ENCODE measurements at regions not wholly inside any gene's neighbourhood (a gene's known extent, or its start where the extent isn't known, plus 50 kb on each side); places are given as distances from the start of the nearest gene placed in this dataset.
"Not testable (repeated sequence)": the region's sequence is repeated elsewhere in the genome, so short reads cannot be mapped to it uniquely, and the experiment has no call there.

- H3K4me3 ChIP-seq (ENCODE audit: control insufficient read depth, low read depth, low read length) = no peak overlapping the region
- no peak for TF ChIP-seq CTCF (IDR thresholded peaks at IDR 0.05; ENCODE audit: control insufficient read depth, insufficient read depth, low read depth, low read length, missing control alignments)
- no peak for DNase-seq (ENCODE audit: low read depth)
Measured at GRCh38 chr13:73657821-73658540, 476.2 kb downstream of the KLF12 start.

DNA sequence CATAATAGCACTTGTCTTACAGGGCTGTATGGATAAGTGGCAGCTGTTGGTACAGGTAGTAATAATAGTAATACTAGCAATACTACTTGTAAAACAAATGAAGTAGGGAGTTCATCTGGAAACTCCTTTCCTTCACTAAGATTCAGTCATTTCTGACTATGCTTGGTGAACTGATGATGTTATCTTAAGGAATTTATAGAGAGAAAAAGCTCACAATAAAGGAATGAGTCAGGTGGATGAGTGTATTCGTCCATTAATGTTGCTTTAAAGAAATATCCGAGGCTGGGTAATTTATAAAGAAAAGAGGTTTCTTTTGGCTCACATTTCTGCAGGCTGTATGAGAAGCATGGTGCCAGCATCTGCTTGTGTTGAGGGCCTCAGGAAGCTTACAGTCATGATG is 477.3 kb downstream of the KLF12 start:
- no peak for TF ChIP-seq CTCF (IDR thresholded peaks at IDR 0.05; ENCODE audit: control insufficient read depth, insufficient read depth, low read depth, low read length, missing control alignments)
- no peak for DNase-seq (ENCODE audit: low read depth)
- no peak overlapping the region for H3K4me3 ChIP-seq (ENCODE audit: control insufficient read depth, low read depth, low read length)

DNA sequence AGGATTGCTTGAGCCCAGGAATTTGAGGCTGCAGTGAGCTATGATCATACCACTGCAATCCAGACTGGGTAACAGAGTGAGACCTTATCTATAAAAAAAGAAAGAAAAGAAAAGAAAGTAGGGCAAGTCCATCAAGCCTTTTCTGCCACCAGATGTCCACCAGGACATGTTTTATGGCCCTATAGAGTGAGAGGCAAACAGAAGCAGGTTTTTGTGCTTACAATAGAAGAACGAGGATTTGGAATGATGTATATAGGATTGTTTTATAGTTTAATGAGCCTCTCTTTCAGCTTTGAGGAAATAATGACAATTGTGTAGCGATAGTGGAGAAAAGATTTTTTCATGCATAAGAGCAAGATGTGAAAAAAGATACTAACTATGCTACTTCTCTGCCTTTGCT is 480.5 kb downstream of the KLF12 start:
- H3K4me3 ChIP-seq (ENCODE audit: control insufficient read depth, low read depth, low read length) = no peak overlapping the region
- TF ChIP-seq CTCF (IDR thresholded peaks at IDR 0.05; ENCODE audit: control insufficient read depth, insufficient read depth, low read depth, low read length, missing control alignments) = no peak
- DNase-seq (ENCODE audit: low read depth) = no peak

GRCh38 chr13:73647417-73647816 is 486.8 kb downstream of the KLF12 start:
- H3K4me3 ChIP-seq (ENCODE audit: control insufficient read depth, low read depth, low read length) = no peak overlapping the region
- TF ChIP-seq CTCF (IDR thresholded peaks at IDR 0.05; ENCODE audit: control insufficient read depth, insufficient read depth, low read depth, low read length, missing control alignments) = no peak
- no peak for DNase-seq (ENCODE audit: low read depth)

GRCh38 chr13:73640476-73641179 is 493.6 kb downstream of the KLF12 start:
- not testable (repeated sequence) for H3K4me3 ChIP-seq (ENCODE audit: control insufficient read depth, low read depth, low read length); DNase-seq (ENCODE audit: low read depth)

GRCh38 chr13:73635166-73635787 is 498.9 kb downstream of the KLF12 start:
- H3K4me3 ChIP-seq (ENCODE audit: control insufficient read depth, low read depth, low read length) = no peak overlapping the region
- TF ChIP-seq CTCF (IDR thresholded peaks at IDR 0.05; ENCODE audit: control insufficient read depth, insufficient read depth, low read depth, low read length, missing control alignments) = no peak

More at GRCh38 chr13:73635166-73635787, 498.9 kb downstream of the KLF12 start:
- DNase-seq (ENCODE audit: low read depth) = no peak
